HK-2 (cell line): ENCODE measurements at regions not wholly inside any gene's neighbourhood (a gene's known extent, or its start where the extent isn't known, plus 50 kb on each side); places are given as distances from the start of the nearest gene placed in this dataset.
"Not testable (repeated sequence)": the region's sequence is repeated elsewhere in the genome, so short reads cannot be mapped to it uniquely, and the experiment has no call there.

Experiments used
- DNase-seq: peaks from one replicate; pipeline ENCODE4 v3.0.0-alpha.2; 2018; ENCODE audit not compliant: unreplicated experiment

- no peak for DNase-seq
Observed at GRCh38 chrX:68995780-68996551, 167.1 kb downstream of the EFNB1 start.

GRCh38 chrX:68995386-68995779, 166.6 kb downstream of the EFNB1 start:
- no peak for DNase-seq

- DNase-seq = no peak
Observed at GRCh38 chrX:68994891-68995255, 166.1 kb downstream of the EFNB1 start.

- DNase-seq = no peak
Observed at GRCh38 chrX:68994135-68994890, 165.5 kb downstream of the EFNB1 start.

GRCh38 chrX:68992821-68993397, 164.1 kb downstream of the EFNB1 start:
- no peak for DNase-seq

- no peak for DNase-seq
Observed at GRCh38 chrX:68991691-68992345, 163.0 kb downstream of the EFNB1 start.

- no peak for DNase-seq
Observed at GRCh38 chrX:68990948-68991347, 162.1 kb downstream of the EFNB1 start.

GRCh38 chrX:68989865-68990606, 161.2 kb downstream of the EFNB1 start:
- DNase-seq = peak; percentile 7

GRCh38 chrX:68989456-68989855, 160.6 kb downstream of the EFNB1 start:
- DNase-seq = no peak

GRCh38 chrX:68988865-68989264, 160.0 kb downstream of the EFNB1 start:
- DNase-seq = no peak

GRCh38 chrX:68985135-68985755, 156.4 kb downstream of the EFNB1 start:
- DNase-seq = no peak

- DNase-seq = no peak
Observed at GRCh38 chrX:68983004-68983857, 154.4 kb downstream of the EFNB1 start.

GRCh38 chrX:68982476-68982875, 153.7 kb downstream of the EFNB1 start:
- DNase-seq = no peak

GRCh38 chrX:68980906-68981616, 152.2 kb downstream of the EFNB1 start:
- DNase-seq = no peak

GRCh38 chrX:68978655-68979054, 149.8 kb downstream of the EFNB1 start:
- DNase-seq = no peak

- no peak for DNase-seq
Observed at GRCh38 chrX:68978255-68978654, 149.4 kb downstream of the EFNB1 start.

- DNase-seq = no peak
Observed at GRCh38 chrX:68953331-68953730, 124.5 kb downstream of the EFNB1 start.

GRCh38 chrX:68951942-68952619, 123.3 kb downstream of the EFNB1 start:
- not testable (repeated sequence) for DNase-seq

GRCh38 chrX:68950937-68951336, 122.1 kb downstream of the EFNB1 start:
- no peak for DNase-seq
